ENCODE measurements at regions not wholly inside any gene's neighbourhood (a gene's known extent, or its start where the extent isn't known, plus 50 kb on each side); places are given as distances from the start of the nearest gene placed in this dataset.
"Not testable (repeated sequence)": the region's sequence is repeated elsewhere in the genome, so short reads cannot be mapped to it uniquely, and the experiment has no call there.

GRCh38 chr7:25665903-25666670 is 437.8 kb upstream of the NPVF start:
- no peak for DNase-seq (ENCODE audit: low spot score)

- DNase-seq (ENCODE audit: low spot score): no peak
These were observed 438.4 kb upstream of the NPVF start for GRCh38 chr7:25666671-25667060.

- no peak for DNase-seq (ENCODE audit: low spot score)
These were observed 441.0 kb upstream of the NPVF start for GRCh38 chr7:25669281-25669781.

GRCh38 chr7:25669961-25670841 is 441.9 kb upstream of the NPVF start:
- no peak for DNase-seq (ENCODE audit: low spot score)

- no peak for DNase-seq (ENCODE audit: low spot score)
These were observed 442.8 kb upstream of the NPVF start for GRCh38 chr7:25671111-25671510.

GRCh38 chr7:25672496-25672895 is 444.2 kb upstream of the NPVF start:
- no peak for DNase-seq (ENCODE audit: low spot score)

- peak; percentile 31 for DNase-seq (ENCODE audit: low spot score)
These were observed 447.6 kb upstream of the NPVF start for GRCh38 chr7:25675789-25676474.

GRCh38 chr7:25677595-25677994 is 449.3 kb upstream of the NPVF start:
- no peak for DNase-seq (ENCODE audit: low spot score)

- DNase-seq (ENCODE audit: low spot score): no peak
These were observed 449.9 kb upstream of the NPVF start for GRCh38 chr7:25678215-25678614.

- DNase-seq (ENCODE audit: low spot score): no peak
These were observed 452.4 kb upstream of the NPVF start for GRCh38 chr7:25680636-25681035.

GRCh38 chr7:25684360-25684759 is 456.1 kb upstream of the NPVF start:
- DNase-seq (ENCODE audit: low spot score): no peak

- DNase-seq (ENCODE audit: low spot score): no peak
These were observed 458.2 kb upstream of the NPVF start for GRCh38 chr7:25686493-25686892.

GRCh38 chr7:25694211-25694610 is 457.8 kb upstream of the NFE2L3 start:
- no peak for DNase-seq (ENCODE audit: low spot score)

GRCh38 chr7:25694699-25695098 is 457.3 kb upstream of the NFE2L3 start:
- DNase-seq (ENCODE audit: low spot score): no peak

- DNase-seq (ENCODE audit: low spot score): no peak
These were observed 455.4 kb upstream of the NFE2L3 start for GRCh38 chr7:25696571-25696970.

- no peak for DNase-seq (ENCODE audit: low spot score)
These were observed 453.4 kb upstream of the NFE2L3 start for GRCh38 chr7:25698451-25699113.

GRCh38 chr7:25700141-25700540 is 451.9 kb upstream of the NFE2L3 start:
- not testable (repeated sequence) for DNase-seq (ENCODE audit: low spot score)

GRCh38 chr7:25704413-25704812 is 447.6 kb upstream of the NFE2L3 start:
- DNase-seq (ENCODE audit: low spot score): no peak

GRCh38 chr7:25706764-25707163 is 445.2 kb upstream of the NFE2L3 start:
- DNase-seq (ENCODE audit: low spot score): no peak

- no peak for DNase-seq (ENCODE audit: low spot score)
These were observed 444.0 kb upstream of the NFE2L3 start for GRCh38 chr7:25707768-25708620.

- no peak for DNase-seq (ENCODE audit: low spot score)
These were observed 441.0 kb upstream of the NFE2L3 start for GRCh38 chr7:25710959-25711358.

Measured in HuH-7.5 (cell line).